ENCODE measurements at regions not wholly inside any gene's neighbourhood (a gene's known extent, or its start where the extent isn't known, plus 50 kb on each side); places are given as distances from the start of the nearest gene placed in this dataset.

- TF ChIP-seq, protein P1, sequence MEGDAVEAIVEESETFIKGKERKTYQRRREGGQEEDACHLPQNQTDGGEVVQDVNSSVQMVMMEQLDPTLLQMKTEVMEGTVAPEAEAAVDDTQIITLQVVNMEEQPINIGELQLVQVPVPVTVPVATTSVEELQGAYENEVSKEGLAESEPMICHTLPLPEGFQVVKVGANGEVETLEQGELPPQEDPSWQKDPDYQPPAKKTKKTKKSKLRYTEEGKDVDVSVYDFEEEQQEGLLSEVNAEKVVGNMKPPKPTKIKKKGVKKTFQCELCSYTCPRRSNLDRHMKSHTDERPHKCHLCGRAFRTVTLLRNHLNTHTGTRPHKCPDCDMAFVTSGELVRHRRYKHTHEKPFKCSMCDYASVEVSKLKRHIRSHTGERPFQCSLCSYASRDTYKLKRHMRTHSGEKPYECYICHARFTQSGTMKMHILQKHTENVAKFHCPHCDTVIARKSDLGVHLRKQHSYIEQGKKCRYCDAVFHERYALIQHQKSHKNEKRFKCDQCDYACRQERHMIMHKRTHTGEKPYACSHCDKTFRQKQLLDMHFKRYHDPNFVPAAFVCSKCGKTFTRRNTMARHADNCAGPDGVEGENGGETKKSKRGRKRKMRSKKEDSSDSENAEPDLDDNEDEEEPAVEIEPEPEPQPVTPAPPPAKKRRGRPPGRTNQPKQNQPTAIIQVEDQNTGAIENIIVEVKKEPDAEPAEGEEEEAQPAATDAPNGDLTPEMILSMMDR (IDR thresholded peaks at IDR 0.05; ENCODE audit: control insufficient read depth, extremely low read depth, insufficient read depth) = no peak
- DNase-seq (ENCODE audit: low read depth) = no peak
- H3K4me3 ChIP-seq (ENCODE audit: low read depth, low read length) = no peak overlapping the region
Observed at GRCh38 chr22:49437356-49437755, 390.3 kb downstream of the BRD1 start.

DNA sequence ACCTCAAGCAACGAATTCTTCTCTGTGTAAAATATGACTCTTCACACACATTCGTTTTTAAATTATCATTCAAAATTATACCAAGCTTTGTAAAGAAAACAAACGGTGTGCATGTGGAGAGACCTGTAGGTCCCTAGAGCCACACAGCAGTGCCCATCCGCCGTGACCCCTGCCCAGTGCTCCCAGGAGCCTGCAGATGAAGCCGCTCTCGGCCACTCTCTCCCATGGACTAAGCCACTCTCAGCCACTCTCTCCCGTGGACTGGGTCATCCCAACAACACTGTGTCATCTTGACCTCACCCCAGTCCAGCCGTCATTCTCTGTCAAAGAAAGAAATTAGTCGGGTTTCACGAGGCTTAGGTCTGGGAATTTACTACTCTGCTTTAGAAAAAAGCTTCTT lies 391.6 kb downstream of the BRD1 start:
- no peak for DNase-seq (ENCODE audit: low read depth)
- no peak overlapping the region for H3K4me3 ChIP-seq (ENCODE audit: low read depth, low read length)
- TF ChIP-seq, protein P1 (IDR thresholded peaks at IDR 0.05; ENCODE audit: control insufficient read depth, extremely low read depth, insufficient read depth) = no peak

DNA sequence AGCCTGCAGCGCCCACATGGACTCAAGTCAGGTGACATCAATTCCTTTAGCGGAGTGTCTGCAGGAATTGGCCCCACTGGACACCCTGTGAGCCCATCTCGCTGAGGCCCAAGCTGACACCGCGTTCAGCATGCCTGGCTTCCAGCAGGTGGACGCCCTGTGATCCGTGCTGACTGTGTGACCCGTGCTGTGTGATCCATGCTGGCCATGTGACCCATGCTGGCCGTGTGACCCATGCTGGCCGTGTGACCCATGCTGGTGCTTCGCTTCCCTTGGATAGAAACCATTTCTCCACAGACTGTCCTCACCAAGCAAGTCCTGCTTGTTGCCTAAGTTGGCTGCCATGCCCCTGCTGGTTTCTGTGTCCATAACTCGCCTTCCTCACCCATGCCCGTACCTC lies 392.1 kb downstream of the BRD1 start:
- no peak for DNase-seq (ENCODE audit: low read depth)
- TF ChIP-seq, protein P1 (IDR thresholded peaks at IDR 0.05; ENCODE audit: control insufficient read depth, extremely low read depth, insufficient read depth) = no peak
- H3K4me3 ChIP-seq (ENCODE audit: low read depth, low read length) = no peak overlapping the region

DNA sequence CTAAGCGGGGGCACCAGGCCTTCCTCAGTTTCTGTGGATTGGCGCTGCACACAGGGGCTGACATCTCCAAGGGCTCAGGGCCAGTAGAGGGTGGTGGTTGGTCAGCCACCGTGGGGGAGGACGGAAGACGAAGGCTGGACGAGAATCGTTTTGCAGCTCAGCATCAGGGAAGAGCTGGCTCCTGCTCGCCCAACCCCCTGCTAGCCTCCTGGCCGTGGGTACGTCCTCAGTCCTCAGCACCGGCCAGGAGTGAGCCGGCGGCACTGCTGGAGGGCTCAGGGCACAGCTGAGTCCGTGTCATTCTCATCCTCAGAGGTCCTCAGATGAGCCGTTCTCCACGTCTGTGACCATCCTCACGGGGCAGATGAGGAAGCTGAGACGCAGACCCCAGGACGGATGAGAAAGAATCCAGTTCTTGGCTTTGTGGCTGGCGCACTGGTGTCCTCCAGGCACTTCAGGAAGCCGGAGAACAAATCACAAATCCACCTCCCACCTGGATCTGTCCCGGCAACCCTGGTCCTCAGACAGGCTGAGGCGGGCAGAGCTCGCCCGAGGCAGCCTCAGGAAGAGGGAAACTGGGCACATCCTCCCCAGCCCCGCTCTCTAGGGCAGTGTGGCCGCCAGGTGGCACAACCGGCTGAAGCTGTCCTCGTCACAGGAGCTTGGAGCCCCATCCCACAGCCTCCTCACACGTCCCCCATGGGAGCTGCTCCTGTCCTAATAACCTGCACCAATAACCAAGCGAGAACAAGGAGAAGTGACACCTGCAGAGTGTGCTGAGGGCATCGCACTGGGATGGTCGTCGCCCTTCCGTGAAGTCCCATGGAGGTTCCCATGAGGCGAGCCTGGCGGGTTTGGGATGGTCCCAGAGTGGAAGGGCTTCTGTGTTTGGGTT lies 393.7 kb downstream of the BRD1 start:
- TF ChIP-seq, protein P1 (IDR thresholded peaks at IDR 0.05; ENCODE audit: control insufficient read depth, extremely low read depth, insufficient read depth) = peak; percentile 70
- DNase-seq (ENCODE audit: low read depth) = no peak
- no peak overlapping the region for H3K4me3 ChIP-seq (ENCODE audit: low read depth, low read length)

GRCh38 chr22:49432897-49433443 lies 394.7 kb downstream of the BRD1 start:
- TF ChIP-seq, protein P1 (IDR thresholded peaks at IDR 0.05; ENCODE audit: control insufficient read depth, extremely low read depth, insufficient read depth) = no peak
- DNase-seq (ENCODE audit: low read depth) = no peak
- no peak overlapping the region for H3K4me3 ChIP-seq (ENCODE audit: low read depth, low read length)

DNA sequence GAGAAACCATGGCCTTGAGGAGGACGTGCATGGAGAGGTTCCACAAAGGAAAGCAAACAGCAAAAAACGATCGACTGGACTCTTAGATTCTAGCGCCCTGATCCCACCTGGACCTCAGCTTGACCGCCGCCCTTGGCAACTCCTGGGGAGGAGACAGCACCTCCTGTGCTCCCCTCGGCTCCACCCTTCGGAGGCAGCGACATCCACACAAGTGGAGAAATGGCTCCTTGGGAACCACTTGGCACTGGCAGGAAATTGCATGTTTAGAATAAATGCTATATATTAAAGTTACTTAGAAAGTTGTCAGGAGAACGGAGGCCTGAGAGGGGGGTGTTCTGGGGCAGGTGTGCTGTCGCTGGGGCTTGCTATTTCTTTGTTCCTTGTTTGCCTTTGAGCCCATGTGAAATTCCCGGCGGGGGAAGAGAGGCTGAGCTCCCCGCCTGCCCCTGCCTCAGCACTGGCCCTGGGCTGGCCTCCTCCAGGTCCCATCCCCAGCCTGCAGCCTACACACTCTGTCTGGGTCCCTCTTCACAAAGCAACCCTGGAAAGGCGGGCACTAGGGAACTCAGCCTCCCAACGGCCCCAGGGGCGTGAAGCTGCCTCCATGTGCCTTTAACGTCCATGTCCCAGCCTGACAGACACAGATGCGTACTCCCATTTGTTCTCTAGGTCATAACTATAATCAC lies 395.3 kb downstream of the BRD1 start:
- no peak overlapping the region for H3K4me3 ChIP-seq (ENCODE audit: low read depth, low read length)
- no peak for DNase-seq (ENCODE audit: low read depth)
- TF ChIP-seq, protein P1 (IDR thresholded peaks at IDR 0.05; ENCODE audit: control insufficient read depth, extremely low read depth, insufficient read depth) = no peak
